Endometrium (tissue), 2 donors: ENCODE measurements at regions not wholly inside any gene's neighbourhood (a gene's known extent, or its start where the extent isn't known, plus 50 kb on each side); places are given as distances from the start of the nearest gene placed in this dataset.

Experiments used
- FAIRE-seq: peaks from 2 replicates; lab custom pipeline; 2012; peaks lifted over from hg19 to GRCh38; lab: Jason Lieb, UNC
- donor health status: control.
- donor health status: control.

DNA sequence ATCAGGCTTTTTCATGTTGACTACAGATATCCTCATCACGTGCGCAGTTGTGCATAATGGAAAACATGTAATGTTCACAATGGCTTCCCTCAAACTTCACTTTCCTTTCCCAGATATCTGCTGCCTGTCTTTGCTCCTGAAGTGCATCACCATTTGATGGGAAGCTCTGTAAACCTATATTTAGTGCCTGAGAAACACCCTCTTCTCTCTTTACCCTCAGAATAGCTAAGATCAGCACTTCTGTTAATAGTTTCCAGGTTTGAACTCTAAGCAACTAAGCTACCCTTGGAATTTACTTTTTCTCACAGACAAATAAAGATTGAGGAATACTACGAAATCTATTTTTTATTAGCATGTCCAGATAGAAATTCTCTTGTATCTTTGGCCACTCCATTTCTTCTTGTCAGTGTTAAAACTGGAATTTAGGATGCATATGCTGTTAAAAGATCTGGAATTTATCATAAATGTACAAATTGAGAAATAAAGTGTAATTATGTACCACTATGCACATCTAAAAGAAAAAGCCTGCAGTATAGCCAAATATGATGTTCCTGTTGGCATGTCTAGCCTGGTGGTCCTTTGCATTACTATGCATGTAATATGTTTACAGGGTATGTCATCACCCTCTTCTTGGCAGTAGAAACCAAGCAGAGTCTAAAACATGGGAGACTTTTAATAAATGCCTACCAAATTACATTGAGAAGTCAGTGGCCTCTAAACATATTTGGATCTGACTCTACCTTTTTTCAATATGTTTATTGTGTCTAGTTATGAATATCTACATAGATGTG is 278.7 kb downstream of the FIGN start:
- FAIRE-seq, result no peak

GRCh38 chr2:163455815-163456214 is 280.0 kb downstream of the FIGN start:
- no peak for FAIRE-seq

GRCh38 chr2:163453920-163454319 is 281.9 kb downstream of the FIGN start:
- no peak for FAIRE-seq

- FAIRE-seq, result no peak
Observed at GRCh38 chr2:163441603-163442002, 294.2 kb downstream of the FIGN start.

DNA sequence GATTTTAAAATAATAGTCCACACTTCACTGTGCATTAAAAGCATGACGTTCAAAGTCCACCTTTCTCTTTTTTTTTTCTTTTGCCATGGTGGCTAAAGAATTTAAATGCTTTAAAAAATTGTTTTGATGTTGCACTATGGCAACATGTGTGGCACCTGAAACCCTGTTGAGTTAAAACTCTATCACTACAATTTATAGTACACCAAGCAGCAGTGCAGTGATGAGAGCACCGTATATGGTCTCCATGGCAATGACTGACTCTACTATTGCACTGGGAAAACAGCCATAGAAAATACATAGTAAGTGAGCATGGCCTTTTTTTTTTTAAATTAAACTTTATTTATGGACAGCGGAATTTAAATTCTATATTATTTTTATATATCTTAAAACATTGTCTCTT is 298.8 kb downstream of the FIGN start:
- no peak for FAIRE-seq

DNA sequence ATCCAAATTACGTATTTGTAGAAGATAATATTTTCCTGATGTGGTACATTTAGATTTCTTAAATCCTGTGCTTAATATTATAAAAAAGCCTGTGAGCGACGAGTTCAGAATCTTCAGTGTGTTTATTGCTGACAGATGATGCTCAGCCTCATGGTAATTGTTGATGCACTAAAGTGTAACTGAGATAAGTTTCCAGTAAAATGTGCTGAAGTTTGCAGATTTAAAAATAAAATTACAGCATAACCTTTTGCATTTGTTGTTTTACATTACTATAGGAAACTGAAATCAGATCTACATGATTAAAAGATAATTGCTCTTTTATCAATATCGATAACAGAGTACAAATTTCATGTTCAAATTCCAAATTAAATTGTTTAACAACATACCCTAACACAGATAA is 307.6 kb downstream of the FIGN start:
- no peak for FAIRE-seq

DNA sequence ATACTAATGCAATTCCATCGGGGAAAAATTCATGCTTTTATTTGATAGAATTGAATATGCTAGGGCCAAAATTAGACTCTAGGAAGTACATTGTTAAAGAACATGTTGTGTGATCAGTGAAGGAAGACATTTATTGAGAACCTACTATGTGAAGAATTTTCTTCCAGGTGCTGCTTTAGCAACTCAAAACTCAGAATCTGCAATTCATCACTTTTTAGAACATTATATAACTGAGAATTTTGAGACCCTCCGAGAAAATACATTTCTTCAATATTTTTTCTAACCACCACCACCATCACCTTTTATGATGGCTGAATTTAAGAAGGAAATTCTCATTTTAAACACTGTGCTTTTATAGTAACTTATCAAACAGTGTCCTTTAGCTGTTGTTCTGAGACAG is 315.2 kb downstream of the FIGN start:
- FAIRE-seq, result no peak

DNA sequence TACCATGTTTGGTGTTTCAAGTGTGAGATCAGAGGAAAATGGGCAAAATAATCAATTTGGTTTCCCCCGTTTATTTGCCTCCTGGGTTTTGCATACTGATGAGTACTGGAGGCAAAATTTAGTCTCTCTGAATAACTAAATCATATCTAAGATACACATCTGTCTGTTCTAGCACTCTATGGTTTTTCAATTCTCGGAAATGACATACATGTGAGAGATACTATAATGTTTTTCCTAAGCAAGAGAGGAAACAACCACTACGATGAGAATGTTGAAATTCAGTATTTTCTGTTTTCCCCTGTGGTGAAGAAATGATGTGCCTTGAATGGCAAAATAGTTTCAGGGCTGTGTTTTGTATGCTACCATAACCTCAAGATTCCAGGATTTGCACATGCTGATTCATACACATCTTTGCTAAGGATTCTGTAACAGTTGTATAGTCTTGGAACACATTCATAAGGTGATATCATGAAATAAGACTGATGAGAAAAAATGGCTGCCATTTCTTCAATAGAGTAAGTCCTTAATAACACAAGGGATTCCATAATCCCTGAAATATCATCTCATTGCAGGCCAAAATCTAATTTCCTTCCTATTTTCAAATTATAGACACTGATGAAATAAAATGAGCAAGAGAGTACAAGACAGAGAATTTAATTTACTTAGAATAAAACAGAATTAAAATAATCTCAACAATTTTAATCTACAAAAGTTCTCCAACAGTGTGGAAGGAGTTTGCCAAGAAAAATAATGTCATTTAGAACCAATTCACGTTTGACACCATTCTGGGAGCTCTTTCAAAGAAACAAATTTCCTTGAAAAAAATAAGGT is 316.6 kb downstream of the FIGN start:
- no peak for FAIRE-seq

GRCh38 chr2:163417596-163418337 is 318.0 kb downstream of the FIGN start:
- FAIRE-seq, result no peak

GRCh38 chr2:163414121-163414520 is 321.7 kb downstream of the FIGN start:
- no peak for FAIRE-seq

DNA sequence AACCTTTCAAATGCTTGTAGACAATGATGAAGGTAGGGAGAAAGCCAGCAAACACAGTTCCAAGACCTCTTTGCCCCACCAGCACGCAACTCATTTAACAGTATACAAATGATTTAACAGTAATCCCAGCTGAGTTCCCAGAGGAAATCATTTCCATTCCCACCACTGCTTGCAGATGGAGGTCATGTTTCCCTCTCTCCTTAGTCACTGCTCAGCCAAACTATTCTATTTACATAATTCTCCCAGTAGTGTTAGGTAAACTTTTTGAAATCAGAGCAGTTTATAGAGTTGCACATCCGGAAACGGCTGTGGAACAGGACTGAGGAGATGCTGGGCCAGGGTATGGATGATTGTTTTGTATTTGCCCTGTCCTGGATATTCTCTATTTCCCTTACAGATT is 328.5 kb downstream of the FIGN start:
- no peak for FAIRE-seq

GRCh38 chr2:163405298-163405697 is 330.5 kb downstream of the FIGN start:
- FAIRE-seq, result no peak

GRCh38 chr2:163401481-163401880 is 334.3 kb downstream of the FIGN start:
- no peak for FAIRE-seq

DNA sequence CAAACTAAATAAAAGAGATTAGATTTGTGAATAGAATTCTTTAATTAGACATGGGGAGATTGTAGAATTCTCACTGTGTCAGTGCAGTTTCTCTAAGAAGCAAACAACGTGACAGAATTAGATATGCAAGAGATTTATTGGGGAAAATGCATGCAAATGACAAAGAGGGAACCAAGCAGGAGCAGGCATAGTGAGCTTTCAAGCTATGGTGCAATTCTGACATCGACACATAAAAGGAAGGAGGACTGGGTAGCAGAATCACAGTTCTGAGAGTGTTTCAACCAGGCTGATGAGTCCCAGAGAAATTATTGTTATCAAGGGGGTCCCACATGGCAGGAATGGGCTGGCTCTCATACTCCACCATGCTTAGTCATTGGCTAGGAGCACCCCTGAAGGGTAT is 338.4 kb downstream of the FIGN start:
- no peak for FAIRE-seq

GRCh38 chr2:163395602-163396001 is 340.2 kb downstream of the FIGN start:
- FAIRE-seq, result no peak

GRCh38 chr2:163389838-163390237 is 346.0 kb downstream of the FIGN start:
- no peak for FAIRE-seq

DNA sequence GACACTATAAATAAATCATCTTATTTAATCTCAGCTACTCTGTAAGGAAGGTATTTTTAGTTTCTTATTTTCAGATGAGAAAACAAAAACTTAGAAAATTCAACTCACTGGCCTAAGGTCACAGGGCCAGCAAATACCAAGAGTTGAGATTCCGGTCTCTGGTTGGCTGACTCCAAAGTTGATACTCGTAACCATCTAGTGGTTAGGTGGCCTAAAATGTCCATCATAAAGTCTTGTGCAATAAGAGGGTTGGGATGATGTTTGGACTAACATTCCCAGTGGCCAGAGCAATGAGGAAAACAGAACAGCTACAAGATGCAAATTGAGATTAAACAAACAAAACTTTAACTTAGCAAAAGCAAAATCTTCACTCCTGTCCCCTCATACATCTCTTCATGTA is 360.3 kb downstream of the FIGN start:
- no peak for FAIRE-seq

DNA sequence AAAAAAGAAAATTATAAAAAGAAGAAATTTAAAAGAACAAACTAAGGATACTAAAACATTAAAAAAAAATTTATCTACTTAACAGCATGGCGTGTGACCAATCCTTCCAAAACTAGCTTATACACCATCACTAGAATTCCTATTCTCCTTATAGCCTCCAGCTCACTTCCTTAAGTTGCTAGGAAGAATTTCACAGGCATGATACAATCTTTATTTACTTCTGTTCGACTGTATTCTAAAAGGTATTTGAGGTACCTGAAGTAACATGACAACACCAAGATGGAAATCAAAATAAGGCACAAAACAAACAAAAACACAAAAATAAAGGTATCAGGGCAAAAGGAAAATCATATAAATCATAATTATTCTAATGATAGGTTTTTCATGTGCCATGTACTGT is 360.7 kb downstream of the FIGN start:
- FAIRE-seq, result no peak

DNA sequence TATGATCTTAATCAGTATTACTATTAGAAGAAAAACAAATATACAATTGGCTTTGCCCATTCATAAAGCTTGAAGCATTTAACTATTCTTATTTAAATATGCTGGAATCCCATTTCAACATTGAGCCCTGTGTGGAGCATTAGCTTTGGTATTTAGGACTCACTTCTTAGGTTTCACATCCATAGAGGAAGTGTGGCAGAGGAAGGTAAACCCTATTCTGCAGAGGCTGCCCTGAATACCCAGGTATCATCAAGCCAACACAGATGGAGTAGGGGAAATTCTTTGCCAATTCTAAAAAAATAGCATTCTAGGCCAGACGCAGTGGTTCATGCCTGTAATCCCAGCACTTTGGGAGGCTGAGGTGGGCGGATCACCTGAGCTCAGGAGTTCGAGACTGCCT is 361.5 kb downstream of the FIGN start:
- FAIRE-seq, result no peak

GRCh38 chr2:163373496-163373895 is 362.3 kb downstream of the FIGN start:
- no peak for FAIRE-seq

DNA sequence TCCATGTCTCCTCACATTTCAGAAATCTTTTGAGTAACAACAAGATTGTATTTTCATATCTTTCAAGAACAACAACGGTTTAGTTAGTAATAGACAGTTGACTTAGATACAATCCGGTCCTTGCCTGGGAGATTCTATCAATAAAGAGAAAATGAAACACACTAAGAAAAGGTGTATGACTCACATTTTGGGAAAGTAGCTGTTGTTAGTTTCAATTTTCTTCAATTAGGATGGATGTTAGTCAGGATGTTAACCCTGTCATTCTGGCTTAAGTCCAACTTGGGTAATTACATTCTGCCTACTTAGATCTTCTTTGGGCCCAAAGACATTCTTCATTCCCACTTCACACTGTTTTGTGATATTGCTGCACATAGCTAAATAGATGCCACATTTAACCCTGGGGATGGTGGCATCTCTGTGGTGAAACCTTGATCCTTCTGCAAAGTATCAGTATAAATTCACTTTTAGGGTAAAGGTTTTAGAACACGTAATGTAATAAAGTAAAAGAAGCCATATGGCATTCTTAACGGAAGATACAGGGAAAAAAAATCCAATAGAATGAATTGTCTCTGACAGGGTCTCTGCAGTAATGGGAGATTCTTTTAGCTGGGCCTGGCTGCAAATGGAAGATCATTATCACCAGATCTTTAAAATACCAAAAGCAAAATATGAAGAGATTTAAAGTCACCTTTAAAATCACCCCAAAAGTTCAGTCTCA is 365.5 kb downstream of the FIGN start:
- no peak for FAIRE-seq

GRCh38 chr2:163369111-163369510 is 366.7 kb downstream of the FIGN start:
- FAIRE-seq, result no peak
